HUES48 (cell line): ENCODE measurements at regions not wholly inside any gene's neighbourhood (a gene's known extent, or its start where the extent isn't known, plus 50 kb on each side); places are given as distances from the start of the nearest gene placed in this dataset.
"Not testable (repeated sequence)": the region's sequence is repeated elsewhere in the genome, so short reads cannot be mapped to it uniquely, and the experiment has no call there.

ENCODE experiments used
- H3K27ac ChIP-seq: one replicate; pipeline ENCODE4 v1.7.0; 2013; ENCODE audit warnings: low read depth, low read length, inconsistent platforms
- H3K27me3 ChIP-seq: 2 replicates; pipeline ENCODE4 v1.6.1; 2013; ENCODE audit warnings: mild to moderate bottlenecking, low read length; ENCODE audit not compliant: control insufficient read depth, insufficient read depth
- H3K36me3 ChIP-seq: 2 replicates; pipeline ENCODE4 v1.6.1; 2013; ENCODE audit warnings: low read length; ENCODE audit not compliant: control insufficient read depth, insufficient read depth
- H3K4me1 ChIP-seq: 2 replicates; pipeline ENCODE4 v1.6.1; 2013; ENCODE audit warnings: mild to moderate bottlenecking, low read length; ENCODE audit not compliant: control insufficient read depth, insufficient read depth
- H3K4me3 ChIP-seq: 2 replicates; pipeline ENCODE4 v1.5.1; 2013; ENCODE audit warnings: mild to moderate bottlenecking, low read depth, low read length
- H3K9ac ChIP-seq: 2 replicates; pipeline ENCODE4 v1.6.1; 2013; ENCODE audit warnings: mild to moderate bottlenecking, low read depth, low read length, moderate library complexity
- H3K9me3 ChIP-seq: 2 replicates; pipeline ENCODE4 v1.6.1; 2013; ENCODE audit warnings: low read length; ENCODE audit not compliant: control insufficient read depth, insufficient read depth

DNA sequence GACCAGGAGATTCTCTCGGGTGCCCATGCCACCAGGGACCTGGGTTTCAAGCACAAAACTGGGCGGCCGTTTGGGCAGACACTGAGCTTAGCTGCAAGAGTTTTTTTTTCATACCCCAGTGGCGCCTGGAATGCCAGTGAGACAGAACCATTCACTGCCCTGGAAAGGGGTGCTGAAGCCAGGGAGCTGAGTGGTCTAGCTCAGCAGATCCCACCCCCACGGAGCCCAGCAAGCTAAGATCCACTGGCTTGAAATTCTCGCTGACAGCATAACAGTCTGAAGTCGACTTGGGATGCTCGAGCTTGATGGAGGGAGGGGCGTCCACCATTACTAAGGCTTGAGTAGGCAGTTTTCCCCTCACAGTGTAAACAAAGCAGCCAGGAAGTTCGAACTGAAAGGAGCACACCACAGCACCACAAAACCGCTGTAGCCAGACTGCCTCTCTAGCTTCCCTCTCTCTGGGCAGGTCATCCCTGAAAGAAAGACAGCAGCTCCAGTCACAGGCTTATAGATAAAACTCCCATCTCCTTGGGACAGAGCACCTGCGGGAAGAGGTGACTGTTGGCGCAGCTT is 157.7 kb downstream of the GIPC2 start:
- not testable (repeated sequence) for H3K27me3 ChIP-seq, H3K4me3 ChIP-seq, H3K27ac ChIP-seq, H3K4me1 ChIP-seq, H3K9me3 ChIP-seq, H3K36me3 ChIP-seq, H3K9ac ChIP-seq

DNA sequence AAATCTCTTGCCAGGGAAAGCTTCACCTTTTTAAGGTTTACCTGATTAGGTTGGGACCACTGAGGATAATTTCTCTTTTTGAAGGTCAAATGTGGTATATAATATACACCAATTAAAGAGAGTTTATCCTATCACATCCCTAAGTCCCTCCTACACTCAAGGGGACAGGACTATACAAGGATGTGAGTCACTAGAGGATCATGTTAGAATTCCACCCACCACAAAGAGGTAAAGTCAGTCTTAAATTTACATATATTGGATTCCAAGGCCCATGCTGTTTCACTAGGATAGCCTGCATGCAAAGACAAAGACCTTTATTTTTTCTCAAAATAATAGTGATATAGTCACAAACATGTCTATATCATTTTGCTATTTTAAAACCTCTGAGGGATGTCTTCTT is 164.4 kb downstream of the GIPC2 start:
- no peak overlapping the region for H3K4me3 ChIP-seq
- no peak overlapping the region for H3K27ac ChIP-seq
- no peaks in the 10 kb centered on the region for H3K36me3 ChIP-seq
- H3K9me3 ChIP-seq: no peaks in the 10 kb centered on the region
- H3K9ac ChIP-seq: no peak overlapping the region
- no peaks in the 10 kb centered on the region for H3K4me1 ChIP-seq
- H3K27me3 ChIP-seq: no peaks in the 10 kb centered on the region

DNA sequence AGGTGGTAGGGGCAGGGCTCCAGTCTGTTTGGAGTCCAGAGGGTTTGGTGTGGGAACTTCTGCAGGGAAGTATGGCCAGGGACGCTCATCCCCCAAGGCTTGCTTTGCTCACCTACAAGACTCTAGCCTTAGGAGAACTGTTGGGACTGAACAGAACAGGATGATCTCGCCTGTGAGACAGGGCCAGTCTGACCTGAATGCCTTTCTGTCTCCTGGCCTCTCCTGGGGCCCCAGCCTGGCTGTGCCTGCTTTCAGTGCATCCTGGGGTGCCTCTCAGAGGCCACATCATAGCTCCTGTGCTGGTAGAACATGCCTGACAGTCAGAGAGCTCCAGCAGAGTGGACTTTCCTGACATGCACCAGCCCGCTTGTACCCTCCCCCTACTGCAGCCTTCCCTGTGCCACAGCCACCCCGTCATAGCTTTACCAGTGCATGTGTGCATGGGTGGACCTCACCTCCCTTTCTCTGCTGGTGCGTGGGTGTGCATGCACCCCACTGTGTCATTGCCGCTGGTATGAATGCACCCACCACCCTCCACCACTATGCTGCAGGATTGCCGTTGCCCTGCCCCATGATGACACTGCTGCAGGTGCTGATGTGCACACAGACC is 165.8 kb downstream of the GIPC2 start:
- Histone ChIP-seq H3K9ac (no peak overlapping the region), H3K36me3 (no peaks in the 10 kb centered on the region), H3K27me3 (no peaks in the 10 kb centered on the region), H3K4me3 (no peak overlapping the region), H3K4me1 (no peaks in the 10 kb centered on the region), H3K9me3 (no peaks in the 10 kb centered on the region), H3K27ac (no peak overlapping the region)

- no peaks in the 10 kb centered on the region for H3K4me1 ChIP-seq
- H3K9ac ChIP-seq: no peak overlapping the region
- no peak overlapping the region for H3K4me3 ChIP-seq
- H3K27me3 ChIP-seq: no peaks in the 10 kb centered on the region
- no peaks in the 10 kb centered on the region for H3K36me3 ChIP-seq
- no peaks in the 10 kb centered on the region for H3K9me3 ChIP-seq
- no peak overlapping the region for H3K27ac ChIP-seq
These were observed 168.6 kb downstream of the GIPC2 start for GRCh38 chr1:78214334-78214733.

DNA sequence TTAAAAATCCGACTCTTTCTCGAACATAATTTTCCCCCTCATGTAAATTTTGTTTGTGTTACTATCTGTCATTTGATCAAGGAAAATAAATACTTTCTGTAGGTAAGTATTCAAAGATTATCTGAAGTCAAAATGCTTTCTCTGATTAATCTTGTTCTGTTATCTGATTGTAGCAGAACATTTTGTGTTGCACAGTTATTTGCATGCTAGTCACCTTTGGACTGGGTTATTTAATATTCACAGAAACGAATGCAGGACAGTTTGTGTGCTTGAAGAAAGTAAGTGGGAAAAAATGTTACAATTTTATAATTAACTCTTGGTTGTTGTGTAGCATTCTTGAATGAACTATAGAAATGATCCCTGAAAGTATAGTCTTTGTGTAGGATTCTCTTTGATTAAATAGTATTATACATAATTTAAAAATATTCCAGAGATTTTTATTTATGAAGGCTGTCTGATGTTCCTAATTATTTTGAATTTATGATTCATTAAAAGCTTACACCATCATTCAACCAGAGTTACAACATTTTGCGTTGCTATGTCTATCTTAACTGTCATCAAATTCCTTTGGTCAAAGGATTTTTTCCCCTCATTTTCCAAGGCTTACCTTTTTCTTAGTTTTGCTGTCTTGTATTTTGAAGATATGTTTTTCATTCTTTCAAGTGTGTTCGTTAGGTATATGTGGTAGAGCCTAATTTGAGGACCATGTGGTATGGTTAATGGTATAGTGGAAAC is 176.6 kb downstream of the GIPC2 start:
- Histone ChIP-seq H3K4me3 (no peak overlapping the region), H3K36me3 (no peaks in the 10 kb centered on the region), H3K4me1 (peaks cover 21% of the 10 kb centered on the region), H3K27ac (no peak overlapping the region), H3K27me3 (peaks cover 29% of the 10 kb centered on the region), H3K9ac (no peak overlapping the region), H3K9me3 (no peaks in the 10 kb centered on the region)

DNA sequence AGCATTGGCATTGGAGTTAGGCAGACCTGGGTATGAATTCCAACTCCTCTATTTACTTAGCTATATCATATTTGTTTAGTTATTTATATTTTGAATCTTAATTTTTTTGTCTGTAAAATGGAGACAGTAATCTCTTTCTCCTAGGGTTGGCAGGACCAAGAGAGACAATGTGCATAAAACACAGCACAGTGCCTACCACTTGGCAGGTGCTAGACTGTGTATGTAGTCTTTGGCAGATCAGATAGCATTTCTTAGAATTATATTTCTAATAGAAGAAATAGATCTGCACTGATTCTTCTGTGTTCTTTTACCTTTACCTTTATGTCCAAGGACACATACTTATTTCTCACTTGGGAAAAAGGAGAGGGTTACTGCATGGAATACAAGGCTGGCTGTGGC is 177.2 kb downstream of the GIPC2 start:
- Histone ChIP-seq H3K4me1 (peaks cover 26% of the 10 kb centered on the region), H3K27me3 (peaks cover 35% of the 10 kb centered on the region), H3K9me3 (no peaks in the 10 kb centered on the region), H3K36me3 (no peaks in the 10 kb centered on the region), H3K4me3 (no peak overlapping the region), H3K27ac (no peak overlapping the region), H3K9ac (no peak overlapping the region)

GRCh38 chr1:78223417-78224215 is 177.8 kb downstream of the GIPC2 start:
- no peaks in the 10 kb centered on the region for H3K9me3 ChIP-seq
- H3K27me3 ChIP-seq: peaks cover 41% of the 10 kb centered on the region
- H3K27ac ChIP-seq: no peak overlapping the region
- H3K9ac ChIP-seq: no peak overlapping the region
- H3K4me3 ChIP-seq: no peak overlapping the region
- H3K36me3 ChIP-seq: no peaks in the 10 kb centered on the region
- H3K4me1 ChIP-seq: peaks cover 33% of the 10 kb centered on the region

- H3K27ac ChIP-seq: no peak overlapping the region
- no peaks in the 10 kb centered on the region for H3K9me3 ChIP-seq
- peaks cover 48% of the 10 kb centered on the region for H3K27me3 ChIP-seq
- H3K9ac ChIP-seq: no peak overlapping the region
- peaks cover 35% of the 10 kb centered on the region for H3K4me1 ChIP-seq
- no peaks in the 10 kb centered on the region for H3K36me3 ChIP-seq
- no peak overlapping the region for H3K4me3 ChIP-seq
These were observed 178.6 kb downstream of the GIPC2 start for GRCh38 chr1:78224246-78224785.

DNA sequence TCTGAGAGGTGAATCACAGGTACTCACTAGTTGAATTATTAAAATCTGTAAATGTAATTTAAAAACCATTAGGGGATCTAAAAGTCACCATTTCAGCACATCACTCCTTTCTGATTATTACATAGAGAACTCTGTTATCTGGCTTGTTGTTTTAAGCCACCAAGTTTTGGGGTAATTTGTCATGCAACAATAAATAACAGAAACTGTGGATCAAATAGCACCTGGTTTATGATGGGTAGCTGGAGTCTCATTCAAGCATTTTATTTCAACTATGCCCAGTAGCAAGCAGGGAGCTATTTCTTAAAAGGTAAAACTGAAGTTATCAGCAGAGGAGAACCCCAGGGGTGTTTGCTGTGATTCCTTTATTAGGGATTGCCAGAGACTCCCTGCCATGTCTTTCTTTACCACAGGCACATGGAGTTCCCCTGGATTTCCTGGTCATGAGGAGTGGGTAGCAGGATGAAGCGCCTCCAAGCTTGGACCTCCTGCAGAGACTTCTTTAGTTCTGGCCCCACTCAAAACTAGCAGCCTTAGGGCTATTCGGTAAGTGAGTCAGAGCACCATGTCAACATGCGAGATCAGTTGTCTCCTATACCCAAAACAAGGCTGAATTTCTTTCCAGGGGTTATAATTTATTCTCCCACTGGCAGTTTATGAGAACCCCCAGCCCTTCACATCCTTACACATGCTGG is 179.2 kb downstream of the GIPC2 start:
- Histone ChIP-seq H3K4me3 (no peak overlapping the region), H3K4me1 (peaks cover 37% of the 10 kb centered on the region), H3K36me3 (no peaks in the 10 kb centered on the region), H3K9ac (no peak overlapping the region), H3K27ac (peak overlapping the region; percentile 12), H3K9me3 (no peaks in the 10 kb centered on the region), H3K27me3 (peaks cover 55% of the 10 kb centered on the region)

GRCh38 chr1:78226784-78227183 is 181.0 kb downstream of the GIPC2 start:
- Histone ChIP-seq H3K27ac (no peak overlapping the region), H3K27me3 (peaks cover 73% of the 10 kb centered on the region), H3K4me1 (peaks cover 37% of the 10 kb centered on the region), H3K9ac (no peak overlapping the region), H3K4me3 (no peak overlapping the region), H3K36me3 (no peaks in the 10 kb centered on the region), H3K9me3 (no peaks in the 10 kb centered on the region)
